ENCODE measurements at regions not wholly inside any gene's neighbourhood (a gene's known extent, or its start where the extent isn't known, plus 50 kb on each side); places are given as distances from the start of the nearest gene placed in this dataset.
A peak's percentile ranks its signal among the peaks of the same experiment; 100 is the strongest.

- no peaks in the 10 kb centered on the region for H3K4me1 ChIP-seq (replicated peaks)
- H3K9me3 ChIP-seq (replicated peaks): no peaks in the 10 kb centered on the region; the same call in 1 of the 2 replicates
- H3K27ac ChIP-seq: no peak overlapping the region
- no peaks in the 10 kb centered on the region; the same call in 1 of the 2 replicates for H3K27me3 ChIP-seq (replicated peaks)
- H3K4me3 ChIP-seq: no peak overlapping the region
- DNase-seq (ENCODE audit: low read depth in 1 of 2, low spot score in 2 of 2): no peak
- H3K36me3 ChIP-seq: no peaks in the 10 kb centered on the region
Measured at GRCh38 chr2:193806088-193806774, 1611.5 kb upstream of the TMEFF2 start.

- Histone ChIP-seq H3K4me1 (replicated peaks) (no peaks in the 10 kb centered on the region), H3K4me3 (no peak overlapping the region), H3K27me3 (replicated peaks) (no peaks in the 10 kb centered on the region), H3K36me3 (no peaks in the 10 kb centered on the region), H3K27ac (no peak overlapping the region), H3K9me3 (replicated peaks) (0 out of 2 replicates have a peak, but pooled peaks cover 2% of the 10 kb centered on the region)
- DNase-seq (ENCODE audit: low read depth in 1 of 2, low spot score in 2 of 2): no peak
Measured at GRCh38 chr2:193796847-193797246, 1602.1 kb upstream of the TMEFF2 start.

GRCh38 chr2:193793914-193794313 is 1599.2 kb upstream of the TMEFF2 start:
- no peak overlapping the region for H3K27ac ChIP-seq
- no peaks in the 10 kb centered on the region for H3K27me3 ChIP-seq (replicated peaks)
- H3K4me1 ChIP-seq (replicated peaks): no peaks in the 10 kb centered on the region
- DNase-seq (ENCODE audit: low read depth in 1 of 2, low spot score in 2 of 2): peak in 1 of 2 experiments; percentile 1
- H3K4me3 ChIP-seq: no peak overlapping the region
- no peaks in the 10 kb centered on the region for H3K36me3 ChIP-seq
- 0 out of 2 replicates have a peak, but pooled peaks cover 2% of the 10 kb centered on the region for H3K9me3 ChIP-seq (replicated peaks)

- Histone ChIP-seq H3K4me3 (no peak overlapping the region), H3K9me3 (replicated peaks) (no peaks in the 10 kb centered on the region), H3K27ac (no peak overlapping the region), H3K27me3 (replicated peaks) (no peaks in the 10 kb centered on the region), H3K4me1 (replicated peaks) (no peaks in the 10 kb centered on the region), H3K36me3 (no peaks in the 10 kb centered on the region)
- no peak for DNase-seq (ENCODE audit: low read depth in 1 of 2, low spot score in 2 of 2)
Measured at GRCh38 chr2:193783681-193784080, 1588.9 kb upstream of the TMEFF2 start.

GRCh38 chr2:193778293-193778692 is 1583.6 kb upstream of the TMEFF2 start:
- DNase-seq (ENCODE audit: low read depth in 1 of 2, low spot score in 2 of 2): no peak
- Histone ChIP-seq H3K27me3 (replicated peaks) (no peaks in the 10 kb centered on the region), H3K4me1 (replicated peaks) (no peaks in the 10 kb centered on the region), H3K9me3 (replicated peaks) (no peaks in the 10 kb centered on the region), H3K4me3 (no peak overlapping the region), H3K36me3 (no peaks in the 10 kb centered on the region), H3K27ac (no peak overlapping the region)

- no peak for DNase-seq (ENCODE audit: low read depth in 1 of 2, low spot score in 2 of 2)
- H3K36me3 ChIP-seq: no peaks in the 10 kb centered on the region
- no peaks in the 10 kb centered on the region for H3K4me1 ChIP-seq (replicated peaks)
- H3K27ac ChIP-seq: no peak overlapping the region
- H3K27me3 ChIP-seq (replicated peaks): no peaks in the 10 kb centered on the region
- no peak overlapping the region for H3K4me3 ChIP-seq
- no peaks in the 10 kb centered on the region for H3K9me3 ChIP-seq (replicated peaks)
Measured at GRCh38 chr2:193776988-193777387, 1582.3 kb upstream of the TMEFF2 start.

- Histone ChIP-seq H3K27ac (no peak overlapping the region), H3K27me3 (replicated peaks) (no peaks in the 10 kb centered on the region), H3K4me1 (replicated peaks) (no peaks in the 10 kb centered on the region), H3K9me3 (replicated peaks) (no peaks in the 10 kb centered on the region), H3K4me3 (no peak overlapping the region), H3K36me3 (no peaks in the 10 kb centered on the region)
- no peak for DNase-seq (ENCODE audit: low read depth in 1 of 2, low spot score in 2 of 2)
Measured at GRCh38 chr2:193774166-193774565, 1579.4 kb upstream of the TMEFF2 start.

GRCh38 chr2:193751299-193751698 is 1556.6 kb upstream of the TMEFF2 start:
- Histone ChIP-seq H3K9me3 (replicated peaks) (no peaks in the 10 kb centered on the region), H3K27ac (no peak overlapping the region), H3K4me3 (no peak overlapping the region), H3K36me3 (no peaks in the 10 kb centered on the region), H3K27me3 (replicated peaks) (no peaks in the 10 kb centered on the region), H3K4me1 (replicated peaks) (no peaks in the 10 kb centered on the region)
- no peak for DNase-seq (ENCODE audit: low read depth in 1 of 2, low spot score in 2 of 2)

GRCh38 chr2:193749485-193749884 is 1554.8 kb upstream of the TMEFF2 start:
- no peak overlapping the region for H3K4me3 ChIP-seq
- DNase-seq (ENCODE audit: low read depth in 1 of 2, low spot score in 2 of 2): no peak

GRCh38 chr2:193743089-193743488 is 1548.4 kb upstream of the TMEFF2 start:
- H3K4me3 ChIP-seq: no peak overlapping the region
- no peak overlapping the region for H3K27ac ChIP-seq
- no peaks in the 10 kb centered on the region for H3K27me3 ChIP-seq (replicated peaks)
- H3K9me3 ChIP-seq (replicated peaks): no peaks in the 10 kb centered on the region
- H3K4me1 ChIP-seq (replicated peaks): no peaks in the 10 kb centered on the region
- no peak for DNase-seq (ENCODE audit: low read depth in 1 of 2, low spot score in 2 of 2)
- no peaks in the 10 kb centered on the region for H3K36me3 ChIP-seq

More at GRCh38 chr2:193749485-193749884, 1554.8 kb upstream of the TMEFF2 start:
- Histone ChIP-seq H3K4me1 (replicated peaks) (no peaks in the 10 kb centered on the region), H3K36me3 (no peaks in the 10 kb centered on the region), H3K27ac (no peak overlapping the region), H3K9me3 (replicated peaks) (no peaks in the 10 kb centered on the region), H3K27me3 (replicated peaks) (no peaks in the 10 kb centered on the region)

- Histone ChIP-seq H3K27ac (no peak overlapping the region), H3K36me3 (no peaks in the 10 kb centered on the region), H3K27me3 (replicated peaks) (no peaks in the 10 kb centered on the region), H3K9me3 (replicated peaks) (0 out of 2 replicates have a peak, but pooled peaks cover 3% of the 10 kb centered on the region), H3K4me3 (no peak overlapping the region), H3K4me1 (replicated peaks) (no peaks in the 10 kb centered on the region)
- no peak for DNase-seq (ENCODE audit: low read depth in 1 of 2, low spot score in 2 of 2)
Measured at GRCh38 chr2:193738892-193739291, 1544.2 kb upstream of the TMEFF2 start.

- DNase-seq (ENCODE audit: low read depth in 1 of 2, low spot score in 2 of 2): no peak
- Histone ChIP-seq H3K4me1 (replicated peaks) (no peaks in the 10 kb centered on the region), H3K27ac (no peak overlapping the region), H3K9me3 (replicated peaks) (no peaks in the 10 kb centered on the region), H3K36me3 (no peaks in the 10 kb centered on the region), H3K4me3 (no peak overlapping the region), H3K27me3 (replicated peaks) (no peaks in the 10 kb centered on the region)
Measured at GRCh38 chr2:193712912-193713311, 1518.2 kb upstream of the TMEFF2 start.

GRCh38 chr2:193703411-193703810 is 1508.7 kb upstream of the TMEFF2 start:
- H3K4me3 ChIP-seq: no peak overlapping the region
- H3K4me1 ChIP-seq (replicated peaks): no peaks in the 10 kb centered on the region
- no peaks in the 10 kb centered on the region for H3K9me3 ChIP-seq (replicated peaks)
- no peaks in the 10 kb centered on the region for H3K27me3 ChIP-seq (replicated peaks)
- no peak for DNase-seq (ENCODE audit: low read depth in 1 of 2, low spot score in 2 of 2)
- no peak overlapping the region for H3K27ac ChIP-seq
- H3K36me3 ChIP-seq: no peaks in the 10 kb centered on the region

GRCh38 chr2:193701484-193701883 is 1506.8 kb upstream of the TMEFF2 start:
- Histone ChIP-seq H3K27me3 (replicated peaks) (no peaks in the 10 kb centered on the region), H3K36me3 (no peaks in the 10 kb centered on the region)

GRCh38 chr2:193695367-193695766 is 1500.6 kb upstream of the TMEFF2 start:
- H3K4me1 ChIP-seq (replicated peaks): no peaks in the 10 kb centered on the region
- no peak overlapping the region for H3K27ac ChIP-seq
- DNase-seq (ENCODE audit: low read depth in 1 of 2, low spot score in 2 of 2): no peak

More at GRCh38 chr2:193701484-193701883, 1506.8 kb upstream of the TMEFF2 start:
- H3K4me3 ChIP-seq: no peak overlapping the region
- no peak for DNase-seq (ENCODE audit: low read depth in 1 of 2, low spot score in 2 of 2)
- no peaks in the 10 kb centered on the region for H3K4me1 ChIP-seq (replicated peaks)
- H3K27ac ChIP-seq: no peak overlapping the region
- H3K9me3 ChIP-seq (replicated peaks): no peaks in the 10 kb centered on the region; the same call in 1 of the 2 replicates

More at GRCh38 chr2:193695367-193695766, 1500.6 kb upstream of the TMEFF2 start:
- Histone ChIP-seq H3K4me3 (no peak overlapping the region), H3K9me3 (replicated peaks) (no peaks in the 10 kb centered on the region; the same call in 1 of the 2 replicates), H3K36me3 (no peaks in the 10 kb centered on the region), H3K27me3 (replicated peaks) (no peaks in the 10 kb centered on the region)

All from SJSA1 (cell line).